NCI-H446 treated with DMSO at 0.1 percent for 48 hours (cell line): ENCODE measurements at regions not wholly inside any gene's neighbourhood (a gene's known extent, or its start where the extent isn't known, plus 50 kb on each side); places are given as distances from the start of the nearest gene placed in this dataset.

Experiments used
- DNase-seq: peaks from one replicate; lab custom pipeline; 2025; lab: John Stamatoyannopoulos, UW

DNA sequence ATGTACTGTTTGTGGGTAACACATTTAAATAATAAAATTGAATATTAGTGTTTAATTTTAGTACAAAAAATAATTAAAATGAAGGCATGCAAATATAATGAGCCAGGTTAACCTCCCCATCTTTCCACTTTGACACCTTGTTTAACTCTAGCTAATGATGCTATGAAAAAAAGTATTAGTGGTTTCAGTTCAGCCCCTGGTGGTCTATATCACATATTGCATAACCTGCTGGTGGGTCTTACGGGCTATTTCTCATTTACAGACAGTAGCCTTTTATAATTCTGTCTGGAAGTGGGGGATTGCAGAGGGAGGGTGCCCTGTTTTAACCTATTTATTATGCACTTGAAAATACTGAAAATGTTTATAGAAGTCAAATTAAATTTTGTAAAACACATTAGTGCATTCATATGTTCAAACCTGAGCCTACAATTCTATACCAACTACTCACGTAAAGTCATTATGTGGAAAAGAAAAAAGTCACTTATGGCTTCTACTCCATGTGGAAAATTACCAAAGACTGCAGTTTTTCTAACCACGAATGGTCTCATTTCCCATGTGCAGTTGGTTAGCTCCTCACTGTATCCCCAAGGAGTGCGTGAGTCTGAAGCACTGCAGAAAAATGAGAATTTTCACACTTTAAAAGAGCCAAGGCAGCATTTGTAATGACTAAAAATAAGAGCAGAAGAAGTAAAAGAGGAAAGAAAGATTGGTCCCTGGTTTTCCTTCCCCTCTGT is 381.0 kb downstream of the MTX2 start:
- no peak for DNase-seq

DNA sequence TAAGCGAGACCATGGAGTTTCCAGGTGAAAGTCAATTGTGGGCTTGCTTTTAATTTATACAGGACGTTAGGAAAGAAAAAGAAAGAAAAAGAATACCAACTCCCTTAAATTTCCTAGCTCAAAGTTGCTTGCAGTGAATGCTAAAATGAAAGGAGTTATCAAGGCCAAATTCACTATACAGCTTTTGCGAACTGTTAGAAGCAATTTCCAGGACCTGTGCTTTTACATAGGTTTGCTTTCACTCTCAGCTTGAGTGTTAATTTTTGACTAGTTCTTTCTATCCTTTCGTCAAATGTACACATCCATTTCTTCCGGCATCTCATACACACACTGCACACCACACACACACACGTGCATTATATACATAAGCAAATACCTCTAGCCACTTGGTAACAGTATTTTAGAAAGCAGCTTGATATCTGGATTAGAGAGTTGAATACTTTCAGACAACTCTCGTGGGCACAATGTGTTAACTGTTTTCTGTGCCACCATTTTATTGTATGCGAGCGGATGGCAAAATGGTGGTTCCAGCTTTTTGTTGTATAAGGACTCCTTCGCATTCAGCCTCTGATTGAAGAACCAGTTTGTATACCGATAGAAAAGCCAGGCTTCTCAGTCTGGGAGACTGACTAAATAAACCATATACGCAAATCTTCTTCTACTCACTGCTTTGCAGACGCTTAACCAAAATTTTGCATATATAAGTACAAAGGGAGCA is 381.8 kb downstream of the MTX2 start:
- no peak for DNase-seq

DNA sequence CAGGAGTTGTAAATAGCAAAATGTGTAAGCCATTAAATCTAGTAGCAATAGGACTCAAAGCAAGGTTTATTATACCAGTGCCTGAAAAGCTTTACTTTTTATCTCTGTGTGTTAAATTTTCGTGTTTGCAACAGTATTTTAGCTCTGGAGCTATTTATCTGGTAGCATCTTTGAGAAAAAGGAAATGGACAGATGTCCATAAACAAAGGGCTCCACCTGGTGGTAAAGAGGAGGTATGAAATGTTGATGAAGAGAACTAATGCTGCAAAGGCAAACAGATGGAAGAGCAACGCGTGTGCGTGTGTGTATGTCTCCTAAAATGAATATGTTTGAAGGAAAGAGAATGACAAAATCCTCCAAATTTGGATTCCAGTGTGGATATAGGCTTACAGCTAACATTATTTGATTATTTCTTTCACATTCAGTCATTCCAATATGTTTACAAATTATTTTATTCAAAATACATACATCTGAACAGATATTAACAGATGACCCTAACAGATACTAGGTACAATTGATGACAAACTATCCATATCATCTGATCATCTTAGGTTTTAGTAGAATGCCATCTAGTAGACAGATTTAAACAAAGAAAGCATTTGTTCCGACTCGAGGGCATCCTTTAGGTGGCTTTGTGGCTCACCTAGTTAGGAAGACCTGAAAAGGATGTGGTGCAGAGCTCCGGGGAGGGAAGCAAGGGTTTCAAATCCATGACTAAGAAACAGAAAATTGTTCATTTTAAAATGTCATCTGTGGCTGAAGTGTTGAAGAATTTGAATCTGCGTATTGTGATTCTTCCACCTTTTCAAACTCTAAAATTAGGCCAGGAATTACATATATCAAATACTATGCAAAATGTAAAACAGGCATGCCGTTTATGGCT is 383.3 kb downstream of the MTX2 start:
- DNase-seq = peak; percentile 26

DNA sequence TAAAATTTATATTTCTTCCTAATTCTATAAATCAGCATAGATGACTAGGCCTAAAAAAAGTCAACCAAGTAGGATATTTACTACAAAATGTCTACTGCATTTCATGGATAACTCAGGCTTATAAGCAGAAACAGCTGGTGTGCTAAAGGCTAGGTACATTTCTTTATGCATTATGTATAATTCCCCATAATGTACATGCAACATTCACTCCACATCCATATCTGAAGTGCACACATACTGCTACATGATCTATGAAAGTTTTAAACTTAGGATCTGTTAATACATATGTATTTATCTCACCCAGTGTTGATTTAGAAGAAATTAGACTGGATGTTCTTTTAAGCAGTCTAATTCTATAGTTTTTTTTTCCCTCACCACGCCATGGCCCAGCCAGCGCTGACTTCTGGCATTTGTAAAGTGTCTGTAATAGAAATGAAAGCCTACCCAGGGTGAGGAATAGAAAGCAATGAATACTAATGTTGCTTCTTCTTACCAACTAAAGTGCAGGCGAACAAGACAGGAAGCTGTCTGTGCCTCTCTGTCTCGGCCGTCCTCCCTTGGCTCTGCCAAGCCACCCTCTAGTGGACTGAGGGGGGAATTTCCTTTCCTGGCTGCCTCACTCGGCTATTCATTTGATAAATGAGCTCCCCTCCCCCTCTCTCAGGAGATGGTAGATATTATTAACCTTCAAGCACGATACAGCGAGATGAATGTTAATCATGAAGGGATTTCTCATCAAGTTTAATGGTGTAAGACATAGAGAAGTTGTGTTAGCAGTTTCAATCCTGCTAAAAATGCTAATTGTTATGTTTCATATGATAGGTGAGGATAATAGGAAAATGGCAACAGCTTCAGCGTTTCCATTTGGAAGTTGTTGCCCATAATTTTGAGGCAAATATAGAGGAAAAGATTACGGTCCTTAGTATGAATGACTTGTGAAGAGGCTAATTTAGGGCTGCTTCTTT is 384.5 kb downstream of the MTX2 start:
- no peak for DNase-seq

DNA sequence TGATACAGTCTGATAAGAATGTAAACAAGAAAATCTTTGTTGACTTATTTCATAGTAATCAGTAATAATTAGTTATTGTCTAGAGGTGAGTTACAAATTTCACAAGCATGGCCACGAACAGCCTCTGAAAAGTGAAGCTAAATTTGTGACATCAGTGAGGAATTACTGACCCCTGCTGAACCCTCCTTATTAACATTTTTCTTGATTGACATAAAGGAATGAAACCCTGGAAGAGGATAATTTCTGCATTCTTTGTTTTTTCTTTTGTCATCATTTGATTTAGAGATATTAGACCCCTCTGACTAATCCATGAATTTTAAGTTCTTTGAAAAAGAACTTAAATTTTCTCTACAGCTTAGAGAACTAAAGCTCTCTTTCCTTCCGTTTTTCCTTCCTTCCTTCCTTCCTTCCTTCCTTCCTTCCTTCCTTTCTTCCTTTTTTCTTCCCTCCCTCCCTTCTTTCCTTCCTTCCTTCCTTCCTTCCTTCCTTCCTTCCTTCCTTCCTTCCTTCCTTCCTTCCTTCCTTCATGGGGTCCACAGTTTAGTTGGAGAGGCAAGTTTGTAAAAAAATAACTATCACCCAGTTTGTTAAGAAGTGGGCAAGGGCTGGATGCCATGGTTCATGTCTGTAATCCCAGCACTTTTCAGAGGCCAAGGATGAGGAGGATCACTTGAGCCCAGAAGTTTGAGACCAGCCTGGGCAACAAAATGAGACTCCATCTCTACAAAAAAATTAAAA is 387.0 kb downstream of the MTX2 start:
- no peak for DNase-seq

DNA sequence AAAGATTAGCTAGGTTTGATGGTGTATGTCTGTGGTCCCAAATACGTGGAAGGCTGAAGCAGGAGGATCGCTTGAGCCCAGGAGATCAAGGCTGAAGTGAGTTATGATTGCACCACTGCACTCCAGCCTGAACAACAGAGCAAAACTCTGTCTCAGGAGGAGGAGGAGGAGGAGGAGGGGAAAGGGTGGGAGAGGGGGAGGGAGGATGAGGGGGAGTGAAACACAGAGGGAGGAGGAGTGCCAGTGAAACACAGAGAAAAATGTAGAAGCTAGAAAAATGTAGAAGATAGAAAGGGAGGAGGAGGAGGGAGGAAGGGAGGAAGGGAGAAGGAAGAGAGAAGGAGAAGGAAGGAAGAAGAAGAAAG is 387.5 kb downstream of the MTX2 start:
- no peak for DNase-seq

DNA sequence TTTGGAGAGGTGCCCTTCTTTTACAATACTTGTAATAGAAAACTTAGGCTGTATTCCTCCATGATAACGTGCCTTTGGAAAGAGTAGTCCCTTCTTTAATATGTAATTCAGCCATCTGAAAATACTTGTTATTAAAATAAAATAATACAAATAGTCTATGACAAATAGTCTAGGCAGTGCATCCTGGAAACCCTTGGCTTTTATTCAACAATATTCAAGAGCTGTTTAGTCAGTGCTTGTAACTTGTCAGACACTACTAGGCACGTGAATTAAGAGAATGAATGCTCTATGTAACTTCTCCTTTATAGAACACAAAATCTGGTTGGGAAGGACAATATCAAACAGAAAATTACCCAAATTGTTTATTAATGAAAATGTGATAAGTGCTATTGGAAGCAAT is 388.2 kb downstream of the MTX2 start:
- no peak for DNase-seq

DNA sequence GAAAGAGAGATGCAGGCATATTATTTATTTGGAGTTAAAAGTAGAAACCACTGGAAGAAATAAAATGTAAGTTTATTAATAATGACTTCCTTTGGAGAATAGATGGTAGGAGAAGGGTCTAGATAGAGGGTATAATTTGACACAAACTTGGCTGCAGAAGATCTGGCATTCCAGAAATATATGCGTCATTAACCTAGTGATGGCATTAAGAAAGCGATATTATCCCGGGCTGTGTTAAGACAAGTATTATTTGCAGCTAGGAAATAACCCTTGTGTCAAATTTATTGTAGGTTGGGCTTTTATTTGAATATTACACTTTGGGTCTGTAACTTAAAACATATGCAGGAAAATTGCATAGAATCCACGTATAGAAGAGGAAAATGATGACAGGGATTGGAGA is 389.5 kb downstream of the MTX2 start:
- no peak for DNase-seq

DNA sequence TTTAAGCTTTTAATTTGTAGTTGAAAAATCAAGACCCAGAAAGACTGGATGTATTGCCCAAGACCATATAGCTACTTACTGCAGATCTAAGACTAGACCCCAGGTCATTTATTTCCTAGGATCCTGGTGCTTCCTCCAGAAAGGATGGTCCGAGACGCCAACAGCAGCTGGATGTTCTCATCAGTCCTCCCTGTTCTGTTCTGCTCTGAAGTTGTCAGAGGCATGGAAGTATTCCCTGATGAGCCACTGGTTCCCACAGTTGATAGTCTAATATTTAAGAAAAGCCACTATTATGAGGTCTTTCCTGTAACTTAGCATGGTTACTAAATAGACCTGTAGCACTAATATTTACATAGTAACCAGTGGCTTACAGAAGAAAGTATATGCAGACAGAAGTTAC is 393.5 kb downstream of the MTX2 start:
- no peak for DNase-seq

DNA sequence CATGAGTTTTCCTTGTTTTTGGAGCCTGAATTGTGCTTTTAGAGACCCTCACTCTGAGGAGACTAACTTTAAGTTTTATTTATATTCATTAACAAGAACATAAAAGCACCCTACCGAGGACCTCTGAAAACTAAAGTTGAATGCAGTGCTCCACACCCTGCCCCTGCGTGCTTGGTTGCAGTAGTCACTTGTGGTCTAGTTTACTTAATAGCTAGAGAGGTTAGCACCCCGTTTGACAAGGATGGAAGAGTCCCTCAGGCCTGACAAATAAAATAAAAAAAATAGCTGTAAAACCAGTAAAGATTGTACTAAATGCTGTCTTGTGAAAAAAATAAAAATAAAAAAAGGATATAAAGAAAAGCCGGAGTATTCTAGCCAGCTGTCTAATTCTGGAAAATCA is 395.2 kb downstream of the MTX2 start:
- no peak for DNase-seq

DNA sequence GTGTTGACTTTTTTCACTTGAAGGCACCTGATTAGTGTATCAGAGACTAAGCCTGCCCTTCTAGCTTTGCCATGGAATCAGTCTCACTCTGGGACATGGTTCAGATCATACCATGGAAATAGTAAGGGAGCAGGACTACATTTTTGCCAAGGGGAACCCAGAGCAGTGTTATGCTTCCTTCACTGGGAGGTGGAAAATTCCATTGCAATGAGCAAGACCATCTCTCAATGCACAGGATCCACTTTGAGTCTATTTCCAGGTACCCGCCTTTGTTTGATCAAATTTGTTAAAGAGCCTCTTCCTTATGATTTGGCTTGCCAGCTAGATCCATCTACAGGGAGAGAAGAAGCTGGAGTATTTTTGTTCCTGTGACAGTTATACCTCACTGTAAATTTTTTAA is 395.8 kb downstream of the MTX2 start:
- no peak for DNase-seq

DNA sequence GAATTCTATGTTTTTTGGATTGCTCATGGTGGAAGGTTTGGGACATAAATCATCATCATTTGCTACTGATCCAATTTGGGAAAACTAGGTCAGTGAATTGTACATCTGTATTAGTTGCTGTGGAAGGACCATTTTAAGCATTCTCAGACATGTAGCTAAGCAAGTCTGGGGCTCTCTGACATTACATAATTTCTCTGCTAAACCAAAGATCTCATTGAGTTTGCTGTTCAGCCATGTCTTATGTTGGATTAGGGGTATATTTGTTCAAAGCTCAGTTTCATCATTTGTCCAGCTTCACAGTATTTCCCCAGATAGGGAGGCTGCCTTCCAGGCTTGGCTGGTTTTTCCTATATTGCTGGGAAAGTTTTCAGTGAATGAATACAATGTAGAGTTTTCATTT is 399.7 kb downstream of the MTX2 start:
- no peak for DNase-seq

DNA sequence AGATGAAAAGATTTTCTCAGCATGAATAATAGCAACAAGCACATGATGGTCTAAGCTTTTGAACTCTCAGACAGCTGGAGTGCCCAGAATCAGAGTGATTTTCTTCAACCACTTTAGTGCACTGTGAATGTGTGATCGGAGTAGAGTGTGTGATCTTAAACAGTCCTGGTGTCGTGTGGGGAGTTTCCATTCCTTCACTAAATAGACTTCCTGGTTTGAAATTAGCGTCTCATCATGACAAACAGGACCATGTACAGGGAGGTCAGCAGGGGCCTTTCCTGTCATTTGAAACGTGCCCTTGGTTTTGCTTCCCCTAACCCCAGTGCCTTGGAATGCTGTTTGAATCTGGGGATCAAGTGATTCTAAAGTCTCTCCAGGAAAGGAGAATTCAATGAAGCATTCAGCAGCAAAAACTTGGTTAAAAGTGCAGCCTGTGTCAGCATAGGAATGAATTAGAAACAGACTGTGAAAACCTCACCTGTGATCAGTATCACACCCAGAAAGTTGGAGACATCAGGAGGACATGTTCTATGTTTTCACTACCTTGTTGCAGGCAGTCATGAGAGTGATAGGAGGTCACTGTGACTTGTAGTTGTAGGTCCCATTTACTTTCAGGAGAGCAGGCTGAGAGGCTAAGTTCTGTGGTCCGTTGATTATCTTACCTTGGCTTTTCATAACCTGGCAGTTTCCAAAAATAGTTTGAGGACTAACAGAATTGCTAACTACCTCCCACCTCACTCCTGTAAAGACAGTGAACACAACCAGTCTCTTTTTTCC is 400.3 kb downstream of the MTX2 start:
- DNase-seq = no peak

DNA sequence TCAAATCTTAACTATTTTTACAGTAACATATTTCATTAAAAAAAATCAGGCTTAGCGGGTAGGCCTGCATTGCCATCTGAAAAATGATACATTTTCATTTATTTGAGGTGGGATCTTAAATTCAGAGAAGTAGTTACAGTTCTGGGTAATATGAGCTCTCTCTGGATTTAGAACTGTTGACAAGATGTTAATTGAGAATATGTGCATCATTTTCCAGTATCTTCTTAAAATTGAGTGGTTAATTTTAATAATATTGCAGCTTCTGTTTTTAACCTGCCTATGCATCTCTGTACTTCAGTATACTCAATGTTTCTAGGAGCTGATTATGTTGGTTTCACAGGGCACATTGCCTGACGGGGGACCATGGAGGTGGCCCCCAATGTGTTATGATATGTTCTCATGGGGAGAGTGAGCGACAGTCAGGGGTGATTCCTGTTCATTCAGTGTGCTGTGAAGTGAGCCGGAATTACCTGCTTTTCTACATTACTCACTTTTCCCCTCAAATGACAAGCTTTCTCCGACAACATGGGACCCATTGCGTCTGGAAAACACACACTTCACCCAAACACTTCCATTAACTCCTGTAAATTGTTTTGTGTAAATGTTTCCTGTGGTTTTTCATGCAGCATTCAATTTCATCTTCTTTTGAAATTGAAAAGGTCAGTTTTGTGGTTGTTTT is 406.2 kb downstream of the MTX2 start:
- no peak for DNase-seq

DNA sequence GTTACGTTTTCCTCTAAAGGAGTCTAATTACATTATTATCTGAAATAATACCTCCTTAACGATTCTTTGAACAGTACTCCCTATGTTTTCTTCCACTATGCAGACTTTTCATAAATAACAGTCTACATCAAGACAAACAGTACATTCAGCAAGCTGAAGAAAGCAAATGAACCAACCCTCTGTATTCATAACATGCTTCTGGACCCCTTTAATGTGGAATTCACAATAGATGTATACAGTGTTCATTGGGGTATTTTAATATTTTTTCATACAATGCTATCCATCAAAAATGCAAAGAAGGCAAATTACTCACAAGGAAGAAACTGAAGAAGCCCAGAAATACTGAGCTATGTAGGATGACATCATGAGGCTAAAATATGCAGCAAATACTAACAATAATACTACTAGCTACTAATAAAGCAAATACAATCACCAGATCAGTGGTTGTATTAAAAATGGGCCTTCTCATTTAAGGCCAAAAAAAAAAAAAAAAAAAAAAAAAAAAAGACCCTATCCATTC is 408.6 kb downstream of the MTX2 start:
- DNase-seq = no peak

DNA sequence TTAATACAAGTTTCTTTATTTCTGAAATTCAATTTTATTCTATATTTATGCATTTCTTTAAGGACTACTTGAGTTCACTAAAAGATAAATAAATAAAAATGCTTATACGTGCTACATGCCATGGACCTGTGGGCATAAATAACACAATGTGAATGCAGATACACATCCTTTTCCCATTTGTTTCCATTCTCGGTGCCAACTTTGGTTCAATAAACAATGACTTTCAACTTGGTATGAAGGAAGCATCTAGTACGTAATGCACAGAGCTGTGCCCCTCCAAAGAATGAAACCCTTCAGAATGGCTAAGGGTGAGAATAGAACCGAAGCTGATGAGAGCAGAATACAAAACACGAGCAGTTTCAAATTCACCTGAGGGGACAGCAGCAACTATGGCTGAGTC is 409.3 kb downstream of the MTX2 start:
- DNase-seq = no peak

DNA sequence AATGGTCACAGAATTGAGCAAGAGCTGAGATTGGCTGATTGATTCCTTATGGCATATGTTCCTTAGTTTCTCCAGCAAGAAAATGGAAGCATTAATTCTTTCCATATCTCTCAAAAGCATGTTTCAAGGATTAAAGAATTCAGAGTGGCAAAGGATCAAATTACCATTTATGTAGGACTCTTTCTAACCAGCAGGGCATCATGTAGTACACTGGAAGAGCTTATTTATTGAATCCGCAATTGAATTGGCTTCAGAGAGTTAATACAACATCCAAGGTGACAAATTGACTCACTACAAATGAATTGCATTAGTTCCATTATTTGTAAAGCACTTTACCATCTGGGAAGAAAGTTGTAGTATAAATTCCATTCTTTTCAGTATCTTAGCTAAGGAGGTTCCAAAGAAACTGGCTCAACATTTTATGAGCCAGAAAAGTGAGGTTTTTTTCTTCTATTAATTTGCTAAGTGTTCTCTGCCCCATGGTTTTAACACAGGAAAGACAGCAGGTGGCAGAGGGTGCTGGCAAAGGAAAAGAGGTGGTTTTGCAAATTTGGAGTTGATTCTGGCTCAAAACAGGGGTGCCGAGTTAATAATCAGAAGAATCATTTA is 409.9 kb downstream of the MTX2 start:
- no peak for DNase-seq

DNA sequence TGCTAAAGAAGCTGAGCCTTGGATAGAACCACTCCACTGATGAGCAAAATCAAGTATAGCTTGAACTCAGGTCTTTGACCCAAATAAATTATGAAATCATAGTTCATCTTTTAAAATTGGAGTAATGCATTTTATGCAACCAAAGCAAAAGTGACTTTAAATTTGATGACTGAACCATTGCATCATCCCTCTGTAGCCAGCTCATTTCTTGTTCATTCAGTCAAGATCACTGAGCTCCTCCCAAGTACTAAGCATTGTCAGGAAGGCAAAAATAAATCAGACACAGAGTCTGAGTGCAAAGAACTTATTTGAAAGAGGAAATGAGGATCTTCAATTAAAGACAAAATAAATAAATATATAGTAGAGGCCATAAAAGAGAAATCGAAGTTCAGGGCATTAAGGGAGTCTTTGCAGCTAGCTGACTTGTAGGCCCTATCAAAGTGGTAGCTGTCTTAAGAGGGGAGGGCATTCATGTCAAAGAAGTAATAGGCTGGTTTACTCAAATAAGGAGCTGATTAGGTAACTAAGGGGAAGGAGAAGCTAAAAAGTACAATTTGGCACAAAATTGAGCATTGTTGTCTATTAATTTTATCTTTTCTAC is 411.8 kb downstream of the MTX2 start:
- DNase-seq = no peak
